Vagina (tissue), 2 donors: ENCODE measurements at regions not wholly inside any gene's neighbourhood (a gene's known extent, or its start where the extent isn't known, plus 50 kb on each side); places are given as distances from the start of the nearest gene placed in this dataset.

ENCODE experiments used
- DNase-seq, 2 donors: peaks; one replicate each; pipeline ENCODE4 v3.0.0-alpha.2; 2017; ENCODE audit errors: extremely low spot score in 2 of 2
- H3K27ac ChIP-seq: fragments of 200-600 bp; sonication (generic); one replicate; pipeline ENCODE4 v1.5.1; 2019
- H3K27me3 ChIP-seq: fragments of 200-600 bp; sonication (generic); one replicate; pipeline ENCODE4 v1.5.1; 2019
- H3K36me3 ChIP-seq, 2 donors: fragments of 200-600 bp; sonication (generic); one replicate each; pipeline ENCODE4 v1.5.1; 2017 to 2019
- H3K4me1 ChIP-seq: fragments of 200-600 bp; sonication (generic); one replicate; pipeline ENCODE4 v1.5.1; 2019
- H3K4me3 ChIP-seq, 2 donors: fragments of 200-600 bp; sonication (generic); 1 replicate in 1 of 2; 2 replicates in 1 of 2; pipeline ENCODE4 v1.5.1; 2016 to 2019
- H3K9me3 ChIP-seq: fragments of 200-600 bp; sonication (generic); one replicate; pipeline ENCODE4 v1.5.1; 2019
- POLR2A ChIP-seq, 2 donors: fragments of 450-650 bp; IDR thresholded peaks; one replicate each; pipeline ENCODE4 v1.6.1; 2017; ENCODE audit warnings: antibody characterized with exemption in 2 of 2, mild to moderate bottlenecking in 2 of 2, moderate library complexity in 2 of 2
- POLR2AphosphoS5 ChIP-seq, 2 donors: sonication (generic); formaldehyde crosslinking; IDR thresholded peaks; one replicate each; pipeline ENCODE4 v1.9.0; 2017; ENCODE audit warnings: antibody characterized with exemption in 2 of 2, mild to moderate bottlenecking in 2 of 2, low read depth in 1 of 2; ENCODE audit not compliant: insufficient read depth in 1 of 2
- intact Hi-C: fragments of 100-400 bp; cut with DNase I; formaldehyde crosslinking; loops from one replicate; pipeline ENCODE4 v1.15.1; 2023
- TF ChIP-seq, protein P1 (sequence below), 3 experiments: fragments of 450-650 bp in 2 of 3; fragments of 200-600 bp in 1 of 3; sonication (generic) in 1 of 3; IDR thresholded peaks; one replicate each; pipeline ENCODE4 v1.5.1; 2017 to 2019; ENCODE audit warnings: antibody characterized with exemption in 3 of 3, mild to moderate bottlenecking in 2 of 3, moderate library complexity in 2 of 3

- TF ChIP-seq POLR2A (IDR thresholded peaks at IDR 0.05), result no peak
- TF ChIP-seq, protein P1, sequence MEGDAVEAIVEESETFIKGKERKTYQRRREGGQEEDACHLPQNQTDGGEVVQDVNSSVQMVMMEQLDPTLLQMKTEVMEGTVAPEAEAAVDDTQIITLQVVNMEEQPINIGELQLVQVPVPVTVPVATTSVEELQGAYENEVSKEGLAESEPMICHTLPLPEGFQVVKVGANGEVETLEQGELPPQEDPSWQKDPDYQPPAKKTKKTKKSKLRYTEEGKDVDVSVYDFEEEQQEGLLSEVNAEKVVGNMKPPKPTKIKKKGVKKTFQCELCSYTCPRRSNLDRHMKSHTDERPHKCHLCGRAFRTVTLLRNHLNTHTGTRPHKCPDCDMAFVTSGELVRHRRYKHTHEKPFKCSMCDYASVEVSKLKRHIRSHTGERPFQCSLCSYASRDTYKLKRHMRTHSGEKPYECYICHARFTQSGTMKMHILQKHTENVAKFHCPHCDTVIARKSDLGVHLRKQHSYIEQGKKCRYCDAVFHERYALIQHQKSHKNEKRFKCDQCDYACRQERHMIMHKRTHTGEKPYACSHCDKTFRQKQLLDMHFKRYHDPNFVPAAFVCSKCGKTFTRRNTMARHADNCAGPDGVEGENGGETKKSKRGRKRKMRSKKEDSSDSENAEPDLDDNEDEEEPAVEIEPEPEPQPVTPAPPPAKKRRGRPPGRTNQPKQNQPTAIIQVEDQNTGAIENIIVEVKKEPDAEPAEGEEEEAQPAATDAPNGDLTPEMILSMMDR (IDR thresholded peaks at IDR 0.05), result no peak
- no peak for TF ChIP-seq POLR2AphosphoS5 (IDR thresholded peaks at IDR 0.05; ENCODE audit: insufficient read depth in 1 of 2, low read depth in 1 of 2)
- no peak for DNase-seq
- intact Hi-C loops, result no loop called here
- H3K4me3 ChIP-seq, result no peak overlapping the region
- no peaks in the 10 kb centered on the region for H3K36me3 ChIP-seq
- H3K27me3 ChIP-seq, result no peaks in the 10 kb centered on the region
- no peaks in the 10 kb centered on the region for H3K4me1 ChIP-seq
- no peaks in the 10 kb centered on the region for H3K9me3 ChIP-seq
- no peak overlapping the region for H3K27ac ChIP-seq
Observed at GRCh38 chr6:98516866-98517265, 317.5 kb upstream of the POU3F2 start.

GRCh38 chr6:98525860-98526259 lies 308.5 kb upstream of the POU3F2 start:
- no peaks in the 10 kb centered on the region for H3K36me3 ChIP-seq
- TF ChIP-seq POLR2AphosphoS5 (IDR thresholded peaks at IDR 0.05; ENCODE audit: insufficient read depth in 1 of 2, low read depth in 1 of 2) (no peak), POLR2A (IDR thresholded peaks at IDR 0.05) (no peak)
- TF ChIP-seq, protein P1 (IDR thresholded peaks at IDR 0.05), result no peak
- DNase-seq, result no peak
- H3K9me3 ChIP-seq, result no peaks in the 10 kb centered on the region
- H3K4me1 ChIP-seq, result no peaks in the 10 kb centered on the region
- no peaks in the 10 kb centered on the region for H3K27me3 ChIP-seq
- no peak overlapping the region for H3K27ac ChIP-seq
- intact Hi-C loops, result no loop called here
- no peak overlapping the region for H3K4me3 ChIP-seq

DNA sequence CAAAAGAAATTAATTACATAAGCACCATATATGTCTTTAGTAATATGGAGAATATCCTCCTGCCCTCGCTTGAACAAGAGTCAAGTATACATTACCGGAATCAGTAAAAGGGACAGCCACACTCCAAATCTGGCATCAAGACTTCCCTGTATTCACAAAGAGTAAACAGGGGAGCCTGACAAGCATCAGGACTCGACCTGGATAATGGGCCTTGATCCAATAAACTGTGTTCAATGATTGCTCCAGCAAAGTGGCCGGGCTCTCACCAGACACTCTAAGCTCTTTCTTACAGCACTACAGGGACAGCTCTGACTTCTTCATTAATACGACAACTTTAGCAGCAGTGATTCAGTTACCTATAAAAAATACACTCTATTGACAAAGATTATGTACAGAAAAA lies 307.9 kb upstream of the POU3F2 start:
- Histone ChIP-seq H3K27ac (no peak overlapping the region), H3K27me3 (no peaks in the 10 kb centered on the region), H3K36me3 (no peaks in the 10 kb centered on the region), H3K4me1 (no peaks in the 10 kb centered on the region), H3K9me3 (no peaks in the 10 kb centered on the region), H3K4me3 (no peak overlapping the region)
- TF ChIP-seq POLR2A (IDR thresholded peaks at IDR 0.05) (no peak), POLR2AphosphoS5 (IDR thresholded peaks at IDR 0.05; ENCODE audit: insufficient read depth in 1 of 2, low read depth in 1 of 2) (no peak)
- TF ChIP-seq, protein P1 (IDR thresholded peaks at IDR 0.05), result no peak
- no peak for DNase-seq
- intact Hi-C loops, result no loop called here

DNA sequence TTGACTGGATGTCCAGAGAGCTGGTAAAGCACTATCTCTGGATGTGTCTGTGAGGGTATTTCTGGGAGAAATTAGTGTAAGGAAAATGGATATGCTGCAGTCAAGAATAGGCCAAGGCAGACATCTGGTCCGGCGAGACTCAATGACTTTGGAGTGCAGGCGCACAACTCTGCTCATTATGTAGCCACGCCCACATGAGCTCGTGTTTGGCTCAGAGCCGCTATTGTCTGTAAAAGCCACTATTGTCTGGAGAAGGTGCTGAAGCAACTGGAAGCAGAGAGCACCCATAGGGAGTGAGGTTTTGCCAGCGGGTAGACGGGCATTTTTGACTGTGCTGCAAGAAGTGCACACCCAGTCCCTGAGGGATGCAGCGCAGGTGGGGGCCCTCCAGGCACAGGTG lies 305.0 kb upstream of the POU3F2 start:
- Histone ChIP-seq H3K36me3 (no peaks in the 10 kb centered on the region), H3K9me3 (no peaks in the 10 kb centered on the region), H3K4me3 (no peak overlapping the region), H3K27me3 (no peaks in the 10 kb centered on the region), H3K27ac (no peak overlapping the region), H3K4me1 (no peaks in the 10 kb centered on the region)
- no peak for TF ChIP-seq POLR2A (IDR thresholded peaks at IDR 0.05)
- TF ChIP-seq POLR2AphosphoS5 (IDR thresholded peaks at IDR 0.05; ENCODE audit: insufficient read depth in 1 of 2, low read depth in 1 of 2), result no peak
- TF ChIP-seq, protein P1 (IDR thresholded peaks at IDR 0.05), result no peak
- intact Hi-C loops, result no loop called here
- DNase-seq, result no peak

DNA sequence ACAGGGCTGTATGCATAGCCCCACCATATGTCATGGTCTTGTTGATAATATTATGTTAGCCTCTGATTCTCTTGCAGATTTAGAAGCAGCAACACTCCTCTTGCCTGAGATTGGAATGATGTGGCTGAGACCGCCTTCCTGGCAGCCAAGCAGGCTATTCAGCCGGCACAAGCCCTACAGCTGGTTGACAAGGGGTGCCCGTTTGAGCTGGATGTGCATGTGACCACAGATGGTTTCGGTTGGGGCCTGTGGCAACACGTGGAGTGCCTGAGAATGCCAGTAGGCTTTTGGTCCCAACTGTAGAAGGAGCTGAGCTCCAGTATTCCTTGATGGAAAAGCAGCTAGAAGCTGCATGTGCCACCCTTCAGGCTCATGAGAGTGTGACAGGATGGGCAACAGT lies 303.6 kb upstream of the POU3F2 start:
- Histone ChIP-seq H3K36me3 (no peaks in the 10 kb centered on the region), H3K4me1 (no peaks in the 10 kb centered on the region), H3K4me3 (no peak overlapping the region), H3K9me3 (no peaks in the 10 kb centered on the region), H3K27me3 (no peaks in the 10 kb centered on the region), H3K27ac (no peak overlapping the region)
- DNase-seq, result no peak
- intact Hi-C loops, result no loop called here
- no peak for TF ChIP-seq POLR2A (IDR thresholded peaks at IDR 0.05)
- TF ChIP-seq, protein P1 (IDR thresholded peaks at IDR 0.05), result no peak
- no peak for TF ChIP-seq POLR2AphosphoS5 (IDR thresholded peaks at IDR 0.05; ENCODE audit: insufficient read depth in 1 of 2, low read depth in 1 of 2)
